Cardiac fibroblast (primary cell): ENCODE measurements at regions not wholly inside any gene's neighbourhood (a gene's known extent, or its start where the extent isn't known, plus 50 kb on each side); places are given as distances from the start of the nearest gene placed in this dataset.
"Not testable (repeated sequence)": the region's sequence is repeated elsewhere in the genome, so short reads cannot be mapped to it uniquely, and the experiment has no call there.

Experiments
- DNase-seq, 2 donors: peaks; one replicate each; pipeline versions ENCODE4 v3.0.0 to v3.0.0-alpha.2; 2010; ENCODE audit warnings: low read depth in 2 of 2
- H3K4me3 ChIP-seq, 2 donors: replicated peaks in 1 of 2; 1 replicate in 1 of 2; 2 replicates in 1 of 2; pipeline ENCODE4 v1.5.1; 2011; ENCODE audit warnings: low read depth in 2 of 2, low read length in 2 of 2, mild to moderate bottlenecking in 2 of 2, moderate library complexity in 1 of 2
- CTCF ChIP-seq: IDR thresholded peaks from one replicate; pipeline ENCODE4 v1.5.1; 2011; ENCODE audit warnings: low read depth, mild to moderate bottlenecking, low read length, inconsistent platforms

DNA sequence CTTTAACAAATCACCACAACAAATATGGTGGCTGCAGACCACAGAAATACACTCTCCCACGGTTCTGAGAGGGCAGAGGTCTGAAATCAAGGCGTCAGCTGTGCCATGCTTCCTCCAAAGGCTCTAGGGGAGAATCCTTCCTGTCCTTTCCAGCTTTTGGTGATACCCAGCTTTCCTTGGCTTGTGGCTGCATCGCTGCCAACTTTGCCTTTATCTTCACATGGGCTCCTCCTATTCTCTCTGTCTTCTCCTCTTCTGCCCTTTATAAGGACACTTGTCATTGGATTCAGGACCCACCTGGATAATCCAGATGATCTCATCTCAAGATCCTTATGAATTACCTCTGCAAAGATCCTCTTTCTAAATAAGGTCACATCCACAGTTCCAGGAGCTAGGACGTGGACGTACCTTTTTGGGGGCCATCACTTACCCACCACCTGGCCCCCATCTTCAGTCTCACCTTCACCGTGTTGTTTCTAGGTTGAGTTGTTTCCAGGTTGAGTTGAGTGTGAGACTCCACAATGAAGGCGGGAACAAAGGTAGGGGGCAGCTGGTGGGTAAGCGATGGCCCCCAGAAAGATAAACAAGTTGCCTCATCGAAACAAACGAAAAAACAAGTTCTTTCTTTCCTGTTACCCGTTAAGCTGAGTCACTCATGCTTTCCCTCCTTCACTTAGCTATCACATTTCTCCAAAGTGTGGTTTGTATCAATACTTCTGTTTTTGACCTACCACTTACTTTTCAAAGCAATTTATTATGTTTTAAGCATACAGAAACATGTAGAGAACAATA, 68.9 kb upstream of the SLC22A16 start:
- no peak for TF ChIP-seq CTCF
- H3K4me3 ChIP-seq: no peak overlapping the region

DNA sequence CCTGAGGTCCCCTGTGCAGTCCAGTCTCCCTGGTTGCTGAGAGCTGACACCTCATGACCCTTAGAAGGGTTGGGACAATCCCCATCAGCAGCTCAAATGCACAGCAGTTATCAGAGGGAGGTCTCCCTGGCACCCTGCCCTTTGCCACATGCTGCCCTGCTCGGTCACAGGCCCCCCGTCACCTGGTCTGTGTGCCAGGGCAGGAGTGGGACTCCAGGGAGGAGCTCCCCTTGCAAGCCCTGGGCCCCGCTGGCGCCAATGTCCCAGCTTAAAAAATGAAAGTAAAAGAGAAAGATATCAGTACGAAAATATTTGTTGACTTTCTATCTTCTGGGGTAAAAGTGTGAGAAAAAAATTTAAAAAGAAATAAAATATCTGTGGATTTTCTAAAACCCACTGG, 68.1 kb upstream of the SLC22A16 start:
- no peak for TF ChIP-seq CTCF
- no peak for DNase-seq
- H3K4me3 ChIP-seq: no peak overlapping the region

More for the DNA sequence above, 68.9 kb upstream of the SLC22A16 start:
- DNase-seq: no peak

- DNase-seq: no peak
- TF ChIP-seq CTCF: no peak
- H3K4me3 ChIP-seq: no peak overlapping the region
These were observed 66.7 kb upstream of the SLC22A16 start for GRCh38 chr6:110543106-110543505.

GRCh38 chr6:110542311-110543024, 66.1 kb upstream of the SLC22A16 start:
- no peak for TF ChIP-seq CTCF
- no peak overlapping the region for H3K4me3 ChIP-seq
- peak in 1 of 2 donors; percentile 58 for DNase-seq

DNA sequence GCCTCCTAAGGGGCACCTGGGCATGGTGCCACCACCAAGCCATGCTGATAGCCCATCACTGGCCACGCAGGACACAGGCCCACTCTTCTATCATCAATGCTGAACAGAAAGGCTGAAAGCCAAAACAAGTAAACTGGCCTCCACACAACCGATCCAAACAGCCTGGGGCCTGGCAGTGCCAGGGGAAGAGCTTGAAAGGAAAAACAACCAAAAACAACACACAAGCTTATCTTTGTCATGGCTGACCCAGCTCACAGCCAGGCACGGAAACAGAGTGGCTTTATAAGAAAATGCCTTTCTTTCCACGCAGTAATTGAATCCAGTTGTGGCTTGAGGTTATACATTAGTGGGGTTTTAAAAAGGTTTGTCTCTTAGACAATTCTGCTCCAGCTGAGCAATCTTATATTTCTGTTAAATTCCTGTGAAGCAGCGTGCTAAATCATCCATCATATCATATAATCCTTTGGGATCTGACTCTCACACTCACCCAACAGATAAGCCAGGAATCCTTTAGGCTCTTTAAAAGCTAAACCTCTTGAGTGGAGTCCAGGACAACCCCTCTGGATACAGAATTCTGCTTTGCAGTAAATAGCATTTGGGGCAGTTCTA, 65.4 kb upstream of the SLC22A16 start:
- DNase-seq: no peak
- no peak for TF ChIP-seq CTCF

GRCh38 chr6:110539277-110540019, 63.0 kb upstream of the SLC22A16 start:
- DNase-seq: not testable (repeated sequence)

More for the DNA sequence above, 65.4 kb upstream of the SLC22A16 start:
- no peak overlapping the region for H3K4me3 ChIP-seq

More at GRCh38 chr6:110539277-110540019, 63.0 kb upstream of the SLC22A16 start:
- H3K4me3 ChIP-seq: not testable (repeated sequence)
